ENCODE measurements at regions not wholly inside any gene's neighbourhood (a gene's known extent, or its start where the extent isn't known, plus 50 kb on each side); places are given as distances from the start of the nearest gene placed in this dataset.

DNA sequence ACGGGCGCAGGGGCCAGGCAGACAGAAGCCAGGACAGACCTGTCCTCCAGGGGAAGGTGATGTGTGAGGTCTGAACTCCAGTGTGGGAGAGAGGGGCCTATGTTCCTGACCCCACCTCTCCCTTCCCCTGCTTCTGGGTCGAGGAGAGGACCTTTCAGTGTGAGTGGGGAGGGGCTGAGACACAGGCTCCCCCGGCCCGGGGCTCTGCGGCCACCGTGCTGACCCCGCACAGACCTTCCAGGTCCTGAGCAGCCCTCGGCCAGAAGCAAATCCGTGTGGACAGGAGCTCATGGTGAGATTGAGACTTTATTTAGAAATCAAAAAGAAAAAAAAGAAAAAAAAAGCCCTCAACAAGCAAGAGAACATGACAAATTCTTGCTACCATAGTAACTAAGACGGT lies 680.5 kb downstream of the BRD1 start:
- DNase-seq = no peak
- no peak overlapping the region for H3K27ac Mint-ChIP-seq
- TF ChIP-seq, protein P1, sequence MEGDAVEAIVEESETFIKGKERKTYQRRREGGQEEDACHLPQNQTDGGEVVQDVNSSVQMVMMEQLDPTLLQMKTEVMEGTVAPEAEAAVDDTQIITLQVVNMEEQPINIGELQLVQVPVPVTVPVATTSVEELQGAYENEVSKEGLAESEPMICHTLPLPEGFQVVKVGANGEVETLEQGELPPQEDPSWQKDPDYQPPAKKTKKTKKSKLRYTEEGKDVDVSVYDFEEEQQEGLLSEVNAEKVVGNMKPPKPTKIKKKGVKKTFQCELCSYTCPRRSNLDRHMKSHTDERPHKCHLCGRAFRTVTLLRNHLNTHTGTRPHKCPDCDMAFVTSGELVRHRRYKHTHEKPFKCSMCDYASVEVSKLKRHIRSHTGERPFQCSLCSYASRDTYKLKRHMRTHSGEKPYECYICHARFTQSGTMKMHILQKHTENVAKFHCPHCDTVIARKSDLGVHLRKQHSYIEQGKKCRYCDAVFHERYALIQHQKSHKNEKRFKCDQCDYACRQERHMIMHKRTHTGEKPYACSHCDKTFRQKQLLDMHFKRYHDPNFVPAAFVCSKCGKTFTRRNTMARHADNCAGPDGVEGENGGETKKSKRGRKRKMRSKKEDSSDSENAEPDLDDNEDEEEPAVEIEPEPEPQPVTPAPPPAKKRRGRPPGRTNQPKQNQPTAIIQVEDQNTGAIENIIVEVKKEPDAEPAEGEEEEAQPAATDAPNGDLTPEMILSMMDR (IDR thresholded peaks at IDR 0.05) = no peak
- peaks cover 20% of the 10 kb centered on the region for H3K36me3 Mint-ChIP-seq (ENCODE audit: low read depth)
- peaks cover 67% of the 10 kb centered on the region for H3K9me3 Mint-ChIP-seq
- H3K4me3 Mint-ChIP-seq = no peak overlapping the region
- H3K27me3 Mint-ChIP-seq (ENCODE audit: insufficient read depth) = no peaks in the 10 kb centered on the region; the same call in 1 of the 2 replicates
- H3K4me1 Mint-ChIP-seq (ENCODE audit: low read depth) = no peaks in the 10 kb centered on the region

DNA sequence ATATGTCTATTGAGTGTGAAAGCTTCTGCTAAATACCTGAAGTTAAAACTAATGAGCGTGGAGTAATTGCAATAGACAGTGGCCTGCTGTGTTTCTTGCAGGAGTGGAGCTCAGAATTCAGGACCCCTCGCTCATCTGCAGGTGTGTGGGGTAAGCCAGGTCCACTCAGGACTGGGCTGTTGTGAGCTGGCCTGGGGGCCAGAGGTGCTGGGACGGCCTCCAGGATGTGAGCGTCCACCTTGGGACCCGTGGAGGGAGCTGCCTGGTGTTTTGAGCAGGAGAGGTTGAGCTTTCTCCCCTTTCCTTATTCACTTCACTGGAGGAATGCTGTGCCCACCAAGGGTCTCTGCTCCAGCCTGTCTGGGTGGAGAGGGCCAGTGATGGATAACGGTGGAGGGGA lies 681.2 kb downstream of the BRD1 start:
- Mint-ChIP-seq H3K4me1 (ENCODE audit: low read depth) (no peaks in the 10 kb centered on the region), H3K36me3 (ENCODE audit: low read depth) (peaks cover 26% of the 10 kb centered on the region), H3K4me3 (no peak overlapping the region), H3K9me3 (peaks cover 74% of the 10 kb centered on the region), H3K27ac (no peak overlapping the region), H3K27me3 (ENCODE audit: insufficient read depth) (no peaks in the 10 kb centered on the region; the same call in none of the 2 replicates)
- DNase-seq = no peak
- TF ChIP-seq, protein P1 (IDR thresholded peaks at IDR 0.05) = no peak

DNA sequence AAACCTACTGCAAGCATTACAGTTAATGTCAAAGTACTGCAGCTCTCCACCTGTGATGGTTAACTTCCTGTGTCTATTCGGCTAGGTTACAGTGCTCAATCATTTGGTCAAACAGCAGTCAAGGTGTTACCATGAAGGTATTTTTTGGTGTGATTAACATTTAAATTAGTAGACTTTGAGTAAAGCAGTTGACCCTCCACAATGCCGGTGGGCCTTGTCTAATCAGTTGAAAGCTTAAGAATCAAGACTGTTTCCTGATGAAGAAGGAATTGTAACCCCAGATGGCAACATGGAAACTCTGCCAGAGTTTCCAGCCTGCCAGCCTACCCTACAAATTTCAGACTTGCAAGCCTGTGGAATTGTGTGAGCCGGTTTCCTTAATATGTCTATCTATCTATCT lies 683.9 kb downstream of the BRD1 start:
- Mint-ChIP-seq H3K4me1 (ENCODE audit: low read depth) (no peaks in the 10 kb centered on the region), H3K27ac (no peak overlapping the region), H3K4me3 (no peak overlapping the region), H3K27me3 (ENCODE audit: insufficient read depth) (no peaks in the 10 kb centered on the region; the same call in 1 of the 2 replicates), H3K9me3 (peaks cover 80% of the 10 kb centered on the region), H3K36me3 (ENCODE audit: low read depth) (peaks cover 23% of the 10 kb centered on the region)
- TF ChIP-seq, protein P1 (IDR thresholded peaks at IDR 0.05) = no peak
- no peak for DNase-seq

DNA sequence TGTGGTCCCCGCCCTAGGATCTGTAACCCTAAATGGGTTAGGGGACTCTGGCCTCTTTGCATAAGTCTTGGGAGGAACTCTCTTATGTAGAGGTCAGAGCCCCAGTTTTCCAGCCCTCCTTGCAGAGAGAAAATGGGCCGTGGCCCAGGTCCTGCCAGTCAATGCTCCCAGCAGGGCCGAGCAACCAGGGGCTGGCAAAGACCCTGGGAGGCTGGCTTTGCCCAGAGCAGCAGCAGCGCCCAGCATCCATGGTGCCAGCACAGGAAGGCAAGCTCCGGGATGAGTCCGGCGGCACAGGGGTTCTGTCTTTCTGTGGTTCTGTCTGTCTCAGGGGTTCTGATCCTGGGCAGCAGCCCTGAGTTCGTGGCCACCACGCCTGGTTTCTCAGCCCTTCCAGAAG lies 684.8 kb downstream of the BRD1 start:
- Mint-ChIP-seq H3K27me3 (ENCODE audit: insufficient read depth) (peaks cover 3% of the 10 kb centered on the region; the same call in 1 of the 2 replicates), H3K9me3 (peaks cover 80% of the 10 kb centered on the region)
- TF ChIP-seq, protein P1 (IDR thresholded peaks at IDR 0.05) = no peak

DNA sequence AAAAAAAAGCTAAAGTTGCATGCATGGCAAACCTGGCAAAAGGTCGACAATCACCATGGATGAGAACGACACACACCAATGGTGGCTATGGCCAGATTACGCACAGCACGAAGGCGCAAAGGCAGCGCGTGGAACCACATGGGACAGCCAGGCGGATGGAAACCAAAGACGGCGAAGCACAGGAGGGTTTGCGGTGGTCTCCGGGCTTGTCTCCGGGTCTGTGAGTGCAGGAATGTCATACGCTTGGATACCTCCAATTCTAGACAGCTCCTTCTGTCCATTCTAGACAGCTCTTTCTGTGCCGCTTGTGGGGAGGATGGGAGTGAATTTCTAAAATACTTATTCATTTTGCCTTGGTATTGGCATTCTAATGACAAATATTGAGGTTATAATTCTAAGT lies 685.4 kb downstream of the BRD1 start:
- Mint-ChIP-seq H3K4me1 (ENCODE audit: low read depth) (no peaks in the 10 kb centered on the region), H3K9me3 (peaks cover 82% of the 10 kb centered on the region)

More for the DNA sequence above, 684.8 kb downstream of the BRD1 start:
- Mint-ChIP-seq H3K4me1 (ENCODE audit: low read depth) (no peaks in the 10 kb centered on the region), H3K27ac (no peak overlapping the region), H3K36me3 (ENCODE audit: low read depth) (peaks cover 20% of the 10 kb centered on the region), H3K4me3 (no peak overlapping the region)
- DNase-seq = no peak

More for the DNA sequence above, 685.4 kb downstream of the BRD1 start:
- H3K36me3 Mint-ChIP-seq (ENCODE audit: low read depth) = peaks cover 20% of the 10 kb centered on the region
- H3K27me3 Mint-ChIP-seq (ENCODE audit: insufficient read depth) = peaks cover 3% of the 10 kb centered on the region; the same call in 1 of the 2 replicates
- H3K4me3 Mint-ChIP-seq = no peak overlapping the region
- TF ChIP-seq, protein P1 (IDR thresholded peaks at IDR 0.05) = no peak
- H3K27ac Mint-ChIP-seq = no peak overlapping the region
- DNase-seq = no peak
